ENCODE measurements at regions not wholly inside any gene's neighbourhood (a gene's known extent, or its start where the extent isn't known, plus 50 kb on each side); places are given as distances from the start of the nearest gene placed in this dataset.

DNA sequence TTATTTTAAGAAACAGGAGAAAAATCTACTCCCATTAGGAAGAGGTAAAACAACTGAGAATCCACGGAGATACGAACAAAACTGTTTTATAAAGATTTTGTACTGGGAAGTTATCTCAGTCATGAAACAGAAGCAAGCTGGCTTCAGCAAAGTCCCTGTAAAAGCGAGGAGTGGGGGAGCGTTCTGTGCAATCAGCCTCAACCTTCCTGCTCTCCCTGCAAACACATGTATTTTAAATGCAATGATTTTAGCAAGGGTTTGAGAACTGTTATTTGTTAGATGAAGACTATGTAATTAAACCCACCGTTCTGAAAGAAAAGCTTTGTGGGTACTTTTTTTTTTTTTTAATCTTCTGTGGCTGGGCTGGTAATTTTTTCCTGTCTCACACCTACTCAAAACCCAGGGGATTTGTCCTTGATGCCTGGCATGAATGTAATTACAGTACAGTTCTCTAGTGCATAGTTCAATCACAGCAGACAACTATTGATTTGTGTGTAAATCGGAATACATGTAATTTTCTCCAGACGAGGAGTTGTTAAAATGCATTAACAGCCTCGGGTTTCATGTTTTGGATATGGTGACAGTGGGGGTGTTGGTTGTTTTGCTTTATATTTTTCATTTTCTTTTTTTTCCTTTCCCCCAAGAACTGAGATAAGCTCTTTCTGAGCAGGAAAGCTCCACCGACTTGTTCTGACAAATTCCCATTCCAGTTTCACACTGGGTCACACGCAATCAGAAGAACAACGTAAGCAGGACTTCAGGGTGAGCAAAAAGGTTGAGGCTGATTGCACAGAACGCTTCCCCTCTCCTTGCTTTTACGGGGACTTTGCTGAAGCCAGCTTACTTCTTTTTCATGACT is 153.6 kb downstream of the PHLDA1 start:
- no peak for DNase-seq (ENCODE audit: low read depth)
- no peak overlapping the region for H3K4me3 ChIP-seq (ENCODE audit: low read depth, low read length)

DNA sequence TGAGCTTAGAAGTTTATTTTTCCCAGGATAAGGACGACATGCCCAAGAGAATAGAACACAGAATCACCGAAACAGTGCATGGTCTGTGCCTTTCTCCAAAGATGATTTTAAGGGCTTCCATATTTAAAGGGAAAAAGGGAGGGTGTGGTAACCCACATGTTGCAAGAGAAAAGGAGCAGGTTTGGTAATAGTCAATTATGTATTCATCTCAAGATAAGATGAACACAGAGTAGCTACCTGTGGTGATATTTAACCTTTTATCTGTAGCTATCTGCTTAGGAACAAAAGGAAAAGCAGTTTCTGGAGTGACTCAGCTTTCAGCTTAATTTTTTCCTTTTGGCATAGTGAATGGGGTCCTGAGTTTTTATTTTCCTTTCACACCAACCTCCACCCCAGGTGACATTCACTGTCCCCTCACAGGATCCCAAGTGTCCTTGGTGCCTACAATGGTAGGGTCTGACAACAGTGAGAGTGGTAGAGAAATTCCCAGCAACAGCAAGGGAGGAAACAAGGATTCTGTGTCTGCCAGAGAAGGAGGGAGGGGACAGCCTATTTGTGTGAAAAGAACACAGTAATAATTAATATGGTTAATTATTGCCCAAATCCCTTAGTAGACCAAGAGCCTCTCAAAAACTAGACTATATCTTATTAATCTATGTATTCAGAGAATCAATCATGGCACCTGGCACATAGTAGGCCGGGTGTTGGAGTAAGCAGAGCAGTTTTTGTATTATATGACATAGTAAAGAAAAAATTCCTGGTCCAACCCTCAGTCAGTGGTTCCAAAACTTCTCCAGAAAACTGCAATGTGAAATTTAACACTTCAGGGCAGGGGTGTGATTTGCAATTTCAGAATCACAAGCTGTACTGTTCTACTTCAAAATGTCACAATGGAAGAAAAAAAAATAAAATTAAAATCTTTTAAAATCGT is 154.5 kb downstream of the PHLDA1 start:
- TF ChIP-seq, protein P1, sequence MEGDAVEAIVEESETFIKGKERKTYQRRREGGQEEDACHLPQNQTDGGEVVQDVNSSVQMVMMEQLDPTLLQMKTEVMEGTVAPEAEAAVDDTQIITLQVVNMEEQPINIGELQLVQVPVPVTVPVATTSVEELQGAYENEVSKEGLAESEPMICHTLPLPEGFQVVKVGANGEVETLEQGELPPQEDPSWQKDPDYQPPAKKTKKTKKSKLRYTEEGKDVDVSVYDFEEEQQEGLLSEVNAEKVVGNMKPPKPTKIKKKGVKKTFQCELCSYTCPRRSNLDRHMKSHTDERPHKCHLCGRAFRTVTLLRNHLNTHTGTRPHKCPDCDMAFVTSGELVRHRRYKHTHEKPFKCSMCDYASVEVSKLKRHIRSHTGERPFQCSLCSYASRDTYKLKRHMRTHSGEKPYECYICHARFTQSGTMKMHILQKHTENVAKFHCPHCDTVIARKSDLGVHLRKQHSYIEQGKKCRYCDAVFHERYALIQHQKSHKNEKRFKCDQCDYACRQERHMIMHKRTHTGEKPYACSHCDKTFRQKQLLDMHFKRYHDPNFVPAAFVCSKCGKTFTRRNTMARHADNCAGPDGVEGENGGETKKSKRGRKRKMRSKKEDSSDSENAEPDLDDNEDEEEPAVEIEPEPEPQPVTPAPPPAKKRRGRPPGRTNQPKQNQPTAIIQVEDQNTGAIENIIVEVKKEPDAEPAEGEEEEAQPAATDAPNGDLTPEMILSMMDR (IDR thresholded peaks at IDR 0.05; ENCODE audit: low read depth, low read length, missing control alignments), result no peak
- in situ Hi-C loops (cut with HindIII; ENCODE audit: low sequenced_read_pairs), result no loop called here
- DNase-seq (ENCODE audit: low read depth), result no peak
- no peak overlapping the region for H3K4me3 ChIP-seq (ENCODE audit: low read depth, low read length)

More for the DNA sequence above, 153.6 kb downstream of the PHLDA1 start:
- in situ Hi-C loops (cut with HindIII; ENCODE audit: low sequenced_read_pairs), result no loop called here
- TF ChIP-seq, protein P1 (IDR thresholded peaks at IDR 0.05; ENCODE audit: low read depth, low read length, missing control alignments), result no peak

DNA sequence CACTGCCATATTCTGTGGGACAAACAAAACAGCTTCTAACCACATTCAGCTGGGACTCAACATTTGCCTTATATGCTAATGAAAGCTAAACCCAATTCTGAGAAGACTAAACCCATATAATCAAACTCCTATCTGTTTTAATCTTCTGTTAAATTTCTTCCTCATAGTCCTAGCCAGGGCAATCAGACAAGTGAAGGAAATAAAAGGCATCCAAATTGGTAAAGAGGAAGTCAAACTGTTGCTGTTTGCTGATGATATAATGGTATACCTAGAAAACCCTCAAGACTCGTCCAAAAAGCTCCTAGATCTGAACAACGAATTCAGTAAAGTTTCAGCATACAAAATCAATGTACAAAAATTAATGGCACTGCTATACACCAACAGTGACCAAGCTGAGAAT is 157.1 kb downstream of the PHLDA1 start:
- TF ChIP-seq, protein P1 (IDR thresholded peaks at IDR 0.05; ENCODE audit: low read depth, low read length, missing control alignments), result no peak
- H3K4me3 ChIP-seq (ENCODE audit: low read depth, low read length), result no peak overlapping the region
- no peak for DNase-seq (ENCODE audit: low read depth)
- in situ Hi-C loops (cut with HindIII; ENCODE audit: low sequenced_read_pairs), result no loop called here

DNA sequence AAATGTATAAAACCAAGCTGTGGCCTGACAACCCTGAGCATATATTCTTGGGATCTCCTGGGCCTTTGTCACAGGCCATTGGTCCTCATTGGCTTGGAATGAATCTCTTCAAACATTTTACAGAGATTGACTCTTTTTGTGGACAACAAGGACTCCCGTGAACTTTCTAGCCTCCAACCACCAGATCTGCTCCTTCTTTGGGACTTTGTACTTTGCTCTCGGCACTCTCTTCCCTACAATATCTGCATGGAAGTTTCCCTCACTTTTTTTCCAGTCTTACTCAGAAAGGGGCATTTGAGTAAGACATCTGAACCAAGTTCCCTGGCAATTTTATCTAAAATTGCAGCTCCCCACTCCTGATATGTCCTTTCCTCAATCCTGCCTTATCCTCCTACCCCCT is 158.8 kb downstream of the PHLDA1 start:
- in situ Hi-C loops (cut with HindIII; ENCODE audit: low sequenced_read_pairs), result no loop called here
- no peak overlapping the region for H3K4me3 ChIP-seq (ENCODE audit: low read depth, low read length)
- DNase-seq (ENCODE audit: low read depth), result no peak
- TF ChIP-seq, protein P1 (IDR thresholded peaks at IDR 0.05; ENCODE audit: low read depth, low read length, missing control alignments), result no peak

DNA sequence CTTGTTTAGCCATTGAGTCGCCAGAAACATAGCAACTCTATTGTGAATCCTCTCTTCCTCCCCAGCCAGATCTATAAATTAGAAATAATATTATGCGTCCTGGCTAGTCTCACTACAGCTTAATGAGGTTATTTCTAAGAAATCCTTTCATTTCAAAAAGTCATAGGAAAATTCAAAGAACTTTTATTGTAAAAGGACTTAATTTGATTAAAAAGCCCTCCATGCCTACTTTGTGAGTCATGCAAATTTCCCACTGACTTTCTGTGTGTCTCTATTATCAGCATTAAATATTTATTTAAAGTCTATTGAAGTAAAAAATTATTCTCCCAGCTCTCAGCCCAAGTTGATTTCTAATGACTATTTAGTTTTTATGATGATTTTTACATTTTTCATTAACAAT is 160.7 kb downstream of the PHLDA1 start:
- in situ Hi-C loops (cut with HindIII; ENCODE audit: low sequenced_read_pairs), result no loop called here

DNA sequence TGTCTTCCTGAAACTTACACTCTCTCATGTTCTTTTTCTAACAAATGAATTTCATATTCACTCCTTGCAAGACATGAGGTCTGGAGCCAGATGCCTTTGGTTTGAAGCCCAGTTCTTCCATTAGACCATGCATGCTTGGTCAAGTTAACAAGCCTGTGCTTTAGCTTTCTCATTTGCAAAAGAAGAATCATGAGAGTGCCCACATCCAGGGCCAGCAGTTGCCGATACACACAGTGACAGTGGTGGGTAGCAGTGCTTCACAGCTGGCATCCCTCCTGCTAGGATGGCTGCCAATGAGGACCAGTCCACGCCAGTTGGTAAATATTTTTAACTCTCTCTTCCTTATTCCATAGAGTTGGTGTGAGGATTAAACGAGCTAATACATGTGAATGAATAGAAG is 163.1 kb downstream of the PHLDA1 start:
- in situ Hi-C loops (cut with HindIII; ENCODE audit: low sequenced_read_pairs), result no loop called here
- peak; percentile 84 for DNase-seq (ENCODE audit: low read depth)
- no peak overlapping the region for H3K4me3 ChIP-seq (ENCODE audit: low read depth, low read length)
- TF ChIP-seq, protein P1 (IDR thresholded peaks at IDR 0.05; ENCODE audit: low read depth, low read length, missing control alignments), result no peak

More for the DNA sequence above, 160.7 kb downstream of the PHLDA1 start:
- TF ChIP-seq, protein P1 (IDR thresholded peaks at IDR 0.05; ENCODE audit: low read depth, low read length, missing control alignments), result no peak
- DNase-seq (ENCODE audit: low read depth), result no peak
- H3K4me3 ChIP-seq (ENCODE audit: low read depth, low read length), result no peak overlapping the region

All from astrocyte of the cerebellum (primary cell).